ENCODE measurements at regions not wholly inside any gene's neighbourhood (a gene's known extent, or its start where the extent isn't known, plus 50 kb on each side); places are given as distances from the start of the nearest gene placed in this dataset.
"Not testable (repeated sequence)": the region's sequence is repeated elsewhere in the genome, so short reads cannot be mapped to it uniquely, and the experiment has no call there.

GRCh38 chr2:234719116-234719716, 222.3 kb upstream of the ARL4C start:
- no peak for DNase-seq

GRCh38 chr2:234716271-234716670, 219.4 kb upstream of the ARL4C start:
- DNase-seq, result no peak

GRCh38 chr2:234715671-234716250, 218.9 kb upstream of the ARL4C start:
- no peak for DNase-seq

- no peak for DNase-seq
Observed at GRCh38 chr2:234714711-234715110, 217.8 kb upstream of the ARL4C start.

- DNase-seq, result no peak
Observed at GRCh38 chr2:234712421-234712935, 215.6 kb upstream of the ARL4C start.

GRCh38 chr2:234711308-234711707, 214.4 kb upstream of the ARL4C start:
- DNase-seq, result no peak

GRCh38 chr2:234710587-234710986, 213.7 kb upstream of the ARL4C start:
- no peak for DNase-seq

- DNase-seq, result no peak
Observed at GRCh38 chr2:234710066-234710465, 213.2 kb upstream of the ARL4C start.

- DNase-seq, result no peak
Observed at GRCh38 chr2:234708717-234709116, 211.8 kb upstream of the ARL4C start.

GRCh38 chr2:234708091-234708683, 211.3 kb upstream of the ARL4C start:
- DNase-seq, result no peak

GRCh38 chr2:234706086-234706485, 209.2 kb upstream of the ARL4C start:
- no peak for DNase-seq

- no peak for DNase-seq
Observed at GRCh38 chr2:234705108-234705507, 208.2 kb upstream of the ARL4C start.

GRCh38 chr2:234703258-234703657, 206.4 kb upstream of the ARL4C start:
- no peak for DNase-seq

GRCh38 chr2:234702731-234703225, 205.9 kb upstream of the ARL4C start:
- peak; percentile 21 for DNase-seq

GRCh38 chr2:234701841-234702240, 205.0 kb upstream of the ARL4C start:
- no peak for DNase-seq

- no peak for DNase-seq
Observed at GRCh38 chr2:234701421-234701820, 204.5 kb upstream of the ARL4C start.

- no peak for DNase-seq
Observed at GRCh38 chr2:234699456-234699855, 202.6 kb upstream of the ARL4C start.

GRCh38 chr2:234697300-234697876, 200.5 kb upstream of the ARL4C start:
- DNase-seq, result not testable (repeated sequence)

- no peak for DNase-seq
Observed at GRCh38 chr2:234695981-234696380, 199.1 kb upstream of the ARL4C start.

- no peak for DNase-seq
Observed at GRCh38 chr2:234694244-234695013, 197.5 kb upstream of the ARL4C start.

- not testable (repeated sequence) for DNase-seq
Observed at GRCh38 chr2:234693681-234694190, 196.9 kb upstream of the ARL4C start.

GRCh38 chr2:234693191-234693590, 196.3 kb upstream of the ARL4C start:
- not testable (repeated sequence) for DNase-seq

Data from DMS79 treated with DMSO at 0.1 percent for 48 hours (cell line).